HepG2 (cell line): ENCODE measurements at regions not wholly inside any gene's neighbourhood (a gene's known extent, or its start where the extent isn't known, plus 50 kb on each side); places are given as distances from the start of the nearest gene placed in this dataset.

Source experiments
- ATM ChIP-seq: fragments of 450-650 bp; IDR thresholded peaks from 2 replicates; pipeline ENCODE4 v1.7.1; 2017; ENCODE audit warnings: mild to moderate bottlenecking, borderline replicate concordance
- CHCHD3 ChIP-seq: sonication (generic); formaldehyde crosslinking; IDR thresholded peaks from 2 replicates; pipeline ENCODE4 v1.8.0; 2022; ENCODE audit warnings: mild to moderate bottlenecking, missing genetic modification reagents, moderate library complexity
- DMTF1 ChIP-seq: sonication (generic); formaldehyde crosslinking; IDR thresholded peaks from 2 replicates; pipeline ENCODE4 v1.4.0; 2020; ENCODE audit warnings: mild to moderate bottlenecking, missing genetic modification reagents
- DNMT3B ChIP-seq: conservative IDR thresholded peaks from 2 replicates; pipeline ENCODE4 v1.6.1; 2016; ENCODE audit warnings: missing biosample characterization, control low read depth
- GABPB1 ChIP-seq: IDR thresholded peaks from 2 replicates; pipeline ENCODE4 v1.6.1; 2016; ENCODE audit warnings: mild to moderate bottlenecking, missing genetic modification reagents, moderate library complexity, missing compliant biosample characterization
- HMGXB3 ChIP-seq: sonication (generic); formaldehyde crosslinking; IDR thresholded peaks from 2 replicates; pipeline ENCODE4 v1.4.0; 2020; ENCODE audit warnings: missing genetic modification reagents, borderline replicate concordance
- MBD4 ChIP-seq: IDR thresholded peaks from 2 replicates; pipeline ENCODE4 v1.6.1; 2012; ENCODE audit warnings: low read length, inconsistent platforms, borderline replicate concordance
- POLR2AphosphoS2 ChIP-seq: IDR thresholded peaks from 2 replicates; pipeline ENCODE4 v1.6.1; 2011; ENCODE audit warnings: low read depth, low read length, improper control_type of control experiment
- ZFAT ChIP-seq: sonication (generic); formaldehyde crosslinking; conservative IDR thresholded peaks from 2 replicates; pipeline ENCODE4 v1.8.1; 2023; ENCODE audit warnings: missing genetic modification reagents, inconsistent platforms
- ZNF333 ChIP-seq: sonication (generic); formaldehyde crosslinking; IDR thresholded peaks from 2 replicates; pipeline ENCODE4 v1.4.0; 2020; ENCODE audit warnings: mild to moderate bottlenecking, missing genetic modification reagents, borderline replicate concordance
- ZNF703 ChIP-seq: sonication (generic); formaldehyde crosslinking; IDR thresholded peaks from 2 replicates; pipeline ENCODE4 v1.5.1; 2020; ENCODE audit warnings: missing genetic modification reagents, mild to moderate bottlenecking, moderate library complexity, borderline replicate concordance
- ZNF704 ChIP-seq: sonication (generic); formaldehyde crosslinking; IDR thresholded peaks from 2 replicates; pipeline ENCODE4 v1.8.1; 2023; ENCODE audit warnings: mild to moderate bottlenecking, inconsistent platforms, moderate library complexity, missing genetic modification reagents, borderline replicate concordance
- ZNF740 ChIP-seq: sonication (generic); formaldehyde crosslinking; IDR thresholded peaks from 2 replicates; pipeline ENCODE4 v1.4.0; 2020; ENCODE audit warnings: missing genetic modification reagents
- ZSCAN25 ChIP-seq: sonication (generic); formaldehyde crosslinking; IDR thresholded peaks from 2 replicates; pipeline ENCODE4 v1.8.0; 2022; ENCODE audit warnings: mild to moderate bottlenecking, missing genetic modification reagents
- TF ChIP-seq, protein P1 (sequence below): sonication (generic); formaldehyde crosslinking; IDR thresholded peaks from 2 replicates; pipeline ENCODE4 v1.5.0; 2020; ENCODE audit warnings: missing genetic modification reagents
- TF ChIP-seq, protein P2 (sequence below): sonication (generic); formaldehyde crosslinking; IDR thresholded peaks from 2 replicates; pipeline ENCODE4 v1.8.1; 2023; ENCODE audit warnings: mild to moderate bottlenecking, missing genetic modification reagents

DNA sequence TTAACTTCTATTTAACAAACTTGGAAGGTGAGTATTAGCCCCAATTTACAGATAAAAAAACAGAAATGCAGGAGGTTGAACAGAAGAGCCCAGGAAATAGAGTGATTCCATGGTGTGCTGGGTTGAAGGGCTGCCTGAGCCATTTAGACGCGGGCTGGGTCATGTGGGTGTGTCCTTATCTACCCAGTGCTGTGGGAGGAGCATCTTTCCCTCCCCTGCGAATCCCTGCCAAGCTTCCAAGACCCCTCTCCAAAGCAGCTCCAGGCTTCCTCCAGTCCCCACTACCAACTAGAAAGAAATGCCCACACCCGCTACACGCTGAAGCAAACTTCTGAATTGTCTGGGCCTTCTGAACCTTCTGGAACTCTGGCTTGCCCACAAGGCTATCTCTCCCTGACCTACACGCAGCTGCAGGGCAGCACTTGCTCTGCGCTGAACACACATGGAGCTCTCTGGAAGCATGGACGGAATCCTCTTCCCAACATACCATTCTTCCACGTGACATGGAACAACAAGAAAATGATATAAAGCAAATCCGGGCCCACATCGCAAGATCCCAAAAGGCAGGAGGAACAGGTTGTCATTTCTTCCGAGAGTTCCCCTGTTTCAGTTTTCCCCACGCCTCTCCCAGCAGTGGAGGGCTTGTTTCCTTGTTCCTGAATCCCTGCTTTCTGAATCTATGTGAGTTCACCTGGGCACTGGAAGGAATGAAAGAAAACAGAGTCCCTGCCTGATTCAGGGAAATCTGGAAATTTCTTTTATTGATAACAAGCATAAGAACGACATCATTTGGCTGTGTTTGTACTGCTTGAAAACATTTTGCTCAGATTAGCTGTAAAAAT lies 562.7 kb upstream of the ID2 start (continued):
- TF ChIP-seq ZNF703 (CRISPR knock-in tag) (no peak), ZFAT (CRISPR knock-in tag) (no peak), ZNF333 (CRISPR knock-in tag) (no peak), GABPB1 (CRISPR knock-in tag) (no peak), MBD4 (no peak), CHCHD3 (CRISPR knock-in tag) (no peak), DMTF1 (CRISPR knock-in tag) (no peak), ZNF704 (CRISPR knock-in tag) (no peak), DNMT3B (no peak), HMGXB3 (CRISPR knock-in tag) (no peak), ATM (no peak), ZNF740 (no peak), POLR2AphosphoS2 (no peak), ZSCAN25 (CRISPR knock-in tag) (no peak)
- TF ChIP-seq, protein P1, sequence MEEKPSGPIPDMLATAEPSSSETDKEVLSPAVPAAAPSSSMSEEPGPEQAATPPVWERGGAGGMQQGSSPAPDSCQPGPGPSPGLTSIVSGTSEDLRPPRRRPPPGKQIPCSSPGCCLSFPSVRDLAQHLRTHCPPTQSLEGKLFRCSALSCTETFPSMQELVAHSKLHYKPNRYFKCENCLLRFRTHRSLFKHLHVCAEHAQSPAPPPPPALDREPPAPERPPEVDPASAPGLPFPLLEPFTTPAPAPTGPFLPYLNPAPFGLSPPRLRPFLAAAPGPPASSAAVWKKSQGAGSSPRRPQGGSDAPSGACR, result 0 out of 2 replicates have a peak, but pooled peaks have one; percentile 10
- TF ChIP-seq, protein P2, sequence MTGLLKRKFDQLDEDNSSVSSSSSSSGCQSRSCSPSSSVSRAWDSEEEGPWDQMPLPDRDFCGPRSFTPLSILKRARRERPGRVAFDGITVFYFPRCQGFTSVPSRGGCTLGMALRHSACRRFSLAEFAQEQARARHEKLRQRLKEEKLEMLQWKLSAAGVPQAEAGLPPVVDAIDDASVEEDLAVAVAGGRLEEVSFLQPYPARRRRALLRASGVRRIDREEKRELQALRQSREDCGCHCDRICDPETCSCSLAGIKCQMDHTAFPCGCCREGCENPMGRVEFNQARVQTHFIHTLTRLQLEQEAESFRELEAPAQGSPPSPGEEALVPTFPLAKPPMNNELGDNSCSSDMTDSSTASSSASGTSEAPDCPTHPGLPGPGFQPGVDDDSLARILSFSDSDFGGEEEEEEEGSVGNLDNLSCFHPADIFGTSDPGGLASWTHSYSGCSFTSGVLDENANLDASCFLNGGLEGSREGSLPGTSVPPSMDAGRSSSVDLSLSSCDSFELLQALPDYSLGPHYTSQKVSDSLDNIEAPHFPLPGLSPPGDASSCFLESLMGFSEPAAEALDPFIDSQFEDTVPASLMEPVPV, result peak; percentile 55; the same call in 1 of the 2 replicates
